Skin of body (tissue), 1 donor: ENCODE measurements at regions not wholly inside any gene's neighbourhood (a gene's known extent, or its start where the extent isn't known, plus 50 kb on each side); places are given as distances from the start of the nearest gene placed in this dataset.

Experiments
- DNase-seq: peaks from one replicate; lab custom pipeline; 2025; lab: John Stamatoyannopoulos, UW

DNA sequence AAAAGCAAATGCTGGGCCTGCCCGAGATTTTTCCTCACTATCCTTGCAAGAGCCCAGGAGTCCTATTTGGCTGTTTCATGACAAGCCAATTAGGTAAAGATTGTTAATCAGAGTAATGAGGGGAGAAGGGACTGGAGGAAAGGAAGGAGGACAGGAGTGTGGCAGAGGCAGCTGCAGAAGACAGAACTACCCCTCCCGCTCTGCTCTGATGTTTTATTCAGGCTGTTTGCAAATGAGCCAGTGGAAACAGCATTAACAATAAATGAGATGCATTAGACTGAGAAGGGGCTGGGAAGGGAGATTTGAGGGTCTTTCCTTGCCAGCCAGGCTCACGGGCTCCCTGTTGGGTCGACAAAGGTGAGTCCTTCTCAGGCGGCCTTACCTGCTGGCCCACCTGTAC, 421.0 kb upstream of the CCDC196 start:
- no peak for DNase-seq

- no peak for DNase-seq
These were observed 419.0 kb upstream of the CCDC196 start for GRCh38 chr14:66066981-66067776.

DNA sequence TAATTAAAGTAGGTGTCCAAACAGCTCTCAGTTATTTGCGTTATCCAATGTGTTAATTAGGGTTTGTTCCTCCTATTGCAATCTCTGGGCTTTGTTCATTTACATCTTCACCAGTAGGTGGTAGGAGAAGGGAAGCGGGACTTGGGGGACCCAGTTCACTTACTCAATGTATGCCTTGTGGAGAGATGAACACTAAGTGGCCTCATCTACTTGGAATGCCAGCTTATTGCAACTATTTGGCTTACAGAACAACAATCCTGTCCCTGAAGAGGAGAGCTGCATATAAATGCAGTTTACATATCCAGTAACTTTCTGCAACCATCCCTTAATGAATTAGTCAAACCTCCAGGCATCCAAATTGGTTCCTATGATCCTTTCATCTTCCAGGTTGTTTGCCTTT, 417.1 kb upstream of the CCDC196 start:
- DNase-seq: no peak

GRCh38 chr14:66069830-66070541, 416.2 kb upstream of the CCDC196 start:
- DNase-seq: no peak

- DNase-seq: no peak
These were observed 415.4 kb upstream of the CCDC196 start for GRCh38 chr14:66070542-66071319.

DNA sequence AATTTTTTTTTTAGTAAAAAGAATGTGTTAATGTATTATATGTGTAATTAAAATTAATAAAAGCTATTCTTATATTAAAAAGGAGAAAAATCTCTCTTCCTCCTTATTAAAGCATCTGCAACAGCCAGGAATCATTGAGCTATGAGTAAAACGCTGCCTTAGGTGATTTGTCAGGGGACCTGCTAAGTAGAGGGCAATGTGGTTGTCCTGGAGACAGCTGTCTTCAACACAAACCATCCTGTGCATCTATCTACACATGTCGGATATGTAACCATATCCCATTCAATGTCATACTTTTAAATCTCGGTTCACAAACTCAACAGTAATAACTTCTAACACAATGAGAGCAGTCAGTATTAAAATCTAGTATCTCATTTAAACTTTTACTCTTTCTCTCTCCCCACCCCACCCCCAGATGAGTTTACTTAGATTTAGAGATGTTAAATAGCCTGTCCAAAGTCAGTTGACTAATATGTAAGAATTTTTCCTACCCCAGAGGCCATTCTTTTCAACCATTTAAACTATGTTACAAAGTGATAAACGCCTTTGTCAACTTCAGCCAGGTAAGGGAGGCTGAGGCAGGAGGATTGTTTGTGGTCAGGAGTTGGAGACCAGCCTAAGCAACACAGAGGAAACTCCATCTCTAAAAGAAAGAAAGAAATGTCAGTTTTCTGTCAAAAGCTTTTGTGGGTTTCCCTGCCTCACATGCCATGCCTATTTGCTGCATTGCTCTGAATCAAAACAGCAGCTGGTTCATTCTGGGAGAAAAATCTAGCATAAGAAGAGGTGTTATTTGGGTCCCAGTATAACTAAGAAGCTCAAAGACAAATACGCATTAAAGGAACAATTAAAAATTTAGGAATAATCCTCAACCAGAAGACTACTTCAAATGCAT, 413.7 kb upstream of the CCDC196 start:
- no peak for DNase-seq

GRCh38 chr14:66074537-66074936, 411.6 kb upstream of the CCDC196 start:
- no peak for DNase-seq

DNA sequence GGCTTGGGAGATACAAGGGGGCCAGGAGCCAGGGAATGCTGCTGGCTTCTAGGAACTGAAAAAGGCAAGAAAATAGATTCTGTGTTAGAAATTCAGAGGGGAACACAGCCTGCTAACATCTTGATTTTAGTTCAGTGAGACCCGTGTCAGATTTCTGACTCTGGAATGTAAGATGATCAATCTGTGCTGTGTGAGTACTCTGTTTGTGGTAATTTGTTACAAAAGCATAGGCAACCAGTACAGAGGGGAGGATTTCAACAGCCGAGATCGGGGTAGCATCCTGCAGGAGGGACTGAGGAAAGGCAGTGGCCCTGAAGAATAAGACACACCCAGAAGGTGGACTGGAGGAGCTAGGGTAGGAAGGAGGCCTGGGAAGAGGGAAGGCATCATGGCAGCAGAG, 410.0 kb upstream of the CCDC196 start:
- DNase-seq: peak; percentile 5

GRCh38 chr14:66078006-66078405, 408.2 kb upstream of the CCDC196 start:
- no peak for DNase-seq

- peak; percentile 22 for DNase-seq
These were observed 404.4 kb upstream of the CCDC196 start for GRCh38 chr14:66081594-66082376.

- DNase-seq: no peak
These were observed 400.9 kb upstream of the CCDC196 start for GRCh38 chr14:66085224-66085623.

DNA sequence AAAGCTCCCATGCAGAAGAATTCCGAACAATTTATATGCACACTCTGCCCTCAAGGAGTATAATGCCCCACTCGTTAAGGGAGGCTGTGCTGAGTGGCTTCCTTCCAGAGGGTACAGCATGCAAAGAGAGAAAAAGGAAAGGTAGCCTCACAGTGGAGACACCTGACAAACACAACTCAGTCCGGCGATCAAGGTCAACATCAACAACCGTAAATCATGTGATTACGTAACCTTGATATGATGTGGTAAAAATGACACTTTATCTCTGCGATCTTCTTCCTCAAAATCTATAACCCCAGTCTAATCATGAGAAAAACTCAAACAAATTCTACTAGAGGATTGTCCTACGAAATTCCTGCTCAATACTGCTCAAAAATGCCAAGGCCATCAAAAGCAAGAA, 400.5 kb upstream of the CCDC196 start:
- DNase-seq: no peak

DNA sequence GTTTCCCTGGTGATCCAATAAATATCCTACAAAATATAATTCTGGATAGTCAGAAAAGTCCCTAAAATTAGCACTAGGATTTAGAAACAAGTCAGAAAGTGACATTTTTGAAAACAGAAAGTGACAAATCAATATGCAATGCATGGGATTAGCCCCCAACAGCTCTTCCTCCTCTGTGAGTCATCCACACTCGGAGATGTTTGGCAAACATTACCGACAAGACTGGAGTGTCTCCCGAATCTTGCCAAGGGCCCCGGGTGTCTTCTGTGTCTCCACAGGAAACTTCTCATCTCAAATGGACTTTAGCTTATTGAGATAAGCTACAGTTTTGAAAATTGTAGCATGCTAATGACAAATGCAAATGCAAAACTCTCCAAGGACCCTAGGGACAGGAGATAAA, 398.9 kb upstream of the CCDC196 start:
- DNase-seq: no peak

- peak; percentile 57 for DNase-seq
These were observed 397.5 kb upstream of the CCDC196 start for GRCh38 chr14:66088656-66089055.

GRCh38 chr14:66092206-66092605, 394.0 kb upstream of the CCDC196 start:
- DNase-seq: no peak

DNA sequence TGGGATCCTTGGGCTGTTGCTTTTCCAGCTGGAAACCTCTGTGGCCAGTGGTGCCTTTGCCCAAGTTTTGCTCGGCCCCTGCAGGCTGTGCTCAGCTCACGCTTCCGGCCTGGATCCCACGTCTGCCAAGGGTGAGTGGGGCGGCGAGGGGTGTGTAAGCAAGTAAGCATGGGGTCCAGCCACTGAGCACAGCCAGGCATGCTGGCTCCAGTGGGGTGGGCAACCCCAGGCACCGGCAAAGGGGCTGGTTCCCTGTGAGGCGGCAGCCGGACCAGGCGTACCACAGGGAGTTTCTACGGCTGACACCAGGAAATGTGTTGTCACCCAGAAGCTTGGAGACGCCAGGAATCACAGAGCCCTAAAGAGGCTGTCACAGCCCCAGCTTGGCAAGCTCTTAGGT, 393.4 kb upstream of the CCDC196 start:
- no peak for DNase-seq

DNA sequence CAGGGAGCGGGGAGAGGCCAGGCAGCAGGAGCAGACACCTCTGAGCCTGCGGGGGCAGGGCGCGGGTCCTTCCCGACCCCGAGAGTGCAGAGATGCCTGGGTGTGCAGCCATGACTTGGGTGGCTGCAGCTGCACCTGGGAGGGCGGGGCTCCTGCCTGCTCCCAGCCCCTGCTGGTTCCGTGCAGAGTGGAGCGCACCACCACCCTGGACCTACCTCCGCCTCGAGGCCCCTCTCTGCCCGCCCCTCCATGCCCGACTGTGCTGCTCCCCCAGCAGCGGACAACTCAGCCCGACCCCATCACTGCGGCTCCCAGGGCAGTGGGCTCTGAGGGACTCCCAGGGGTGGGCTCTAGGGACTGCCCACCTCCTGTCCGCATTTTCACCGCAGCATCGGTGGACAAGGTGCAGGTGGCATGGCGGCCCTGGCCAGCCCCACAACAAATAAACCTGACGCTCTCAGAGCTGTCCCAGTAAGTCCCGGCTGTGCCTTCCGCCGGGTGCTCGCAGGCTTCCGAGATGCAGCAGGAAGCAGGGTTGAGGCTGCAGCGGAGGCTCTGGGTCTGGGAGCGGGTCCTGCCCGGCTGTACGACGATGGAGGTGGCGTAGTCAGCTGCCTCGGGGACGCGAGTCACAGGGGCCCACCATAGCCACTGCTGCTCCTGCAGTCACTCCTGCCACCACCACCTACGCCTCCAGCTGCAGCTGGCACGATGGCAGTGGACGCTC, 392.0 kb upstream of the CCDC196 start:
- DNase-seq: no peak

DNA sequence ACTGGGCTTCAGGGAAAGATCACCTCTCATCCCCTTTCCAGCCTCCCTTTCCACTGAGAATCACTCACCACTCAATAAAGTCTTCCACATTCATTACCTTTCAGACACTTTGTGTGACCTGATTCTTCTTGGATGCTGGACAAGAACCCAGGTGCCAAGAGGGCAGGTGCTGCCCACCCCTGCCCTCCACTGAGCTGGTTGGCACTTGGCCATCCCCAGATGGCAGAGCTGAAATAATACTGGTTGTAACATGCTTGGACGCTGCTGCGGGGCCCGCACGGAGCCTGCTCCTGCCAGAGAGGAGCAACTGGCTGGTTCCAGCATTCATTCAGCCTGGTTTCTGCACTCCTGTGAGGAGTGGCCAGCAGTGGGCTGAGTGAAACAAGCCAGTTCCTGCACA, 386.7 kb upstream of the CCDC196 start:
- DNase-seq: no peak

GRCh38 chr14:66099931-66100330, 386.2 kb upstream of the CCDC196 start:
- no peak for DNase-seq

DNA sequence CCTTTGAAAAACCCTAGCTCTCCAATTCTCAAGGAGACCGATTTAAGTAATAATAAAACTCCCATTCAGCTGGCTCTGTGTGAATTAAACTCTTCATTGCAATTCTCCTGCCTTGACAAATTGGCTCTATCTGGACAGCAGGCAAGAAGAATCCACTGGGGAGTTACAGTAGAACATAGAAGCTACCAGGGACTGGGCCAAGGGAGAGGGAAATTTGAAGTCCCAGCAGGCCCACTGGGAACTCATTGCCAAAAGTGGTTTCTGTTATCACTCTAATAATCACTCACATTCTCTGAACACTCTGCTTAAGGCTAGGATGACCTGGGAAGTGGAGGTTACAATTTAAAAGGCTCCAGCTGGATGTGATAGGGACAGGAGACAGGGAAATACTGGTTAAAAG, 384.5 kb upstream of the CCDC196 start:
- no peak for DNase-seq
